T-helper 1 cell treated with Interleukin-12 subunit alpha and Interleukin-12 subunit beta and Interleukin-4 antibody, amounts not matched to agents 30 μg/mL and 1 μg/mL, for 36 hours (primary cell): ENCODE measurements at regions not wholly inside any gene's neighbourhood (a gene's known extent, or its start where the extent isn't known, plus 50 kb on each side); places are given as distances from the start of the nearest gene placed in this dataset.

Experiments
- H3K27ac Mint-ChIP-seq: one replicate; pipeline ENCODE4 v1.8.0; 2021; ENCODE audit warnings: mild to moderate bottlenecking, mixed read lengths
- H3K27me3 Mint-ChIP-seq: one replicate; pipeline ENCODE4 v1.8.0; 2021; ENCODE audit warnings: low read depth, mixed read lengths
- H3K36me3 Mint-ChIP-seq: one replicate; pipeline ENCODE4 v1.8.0; 2021; ENCODE audit warnings: low read depth, mixed read lengths
- H3K4me1 Mint-ChIP-seq: one replicate; pipeline ENCODE4 v1.8.0; 2021; ENCODE audit warnings: low read depth, mixed read lengths
- H3K4me3 Mint-ChIP-seq: one replicate; pipeline ENCODE4 v1.8.0; 2021; ENCODE audit warnings: mild to moderate bottlenecking, moderate library complexity, mixed read lengths
- H3K9me3 Mint-ChIP-seq: one replicate; pipeline ENCODE4 v1.8.0; 2021; ENCODE audit warnings: mixed read lengths

DNA sequence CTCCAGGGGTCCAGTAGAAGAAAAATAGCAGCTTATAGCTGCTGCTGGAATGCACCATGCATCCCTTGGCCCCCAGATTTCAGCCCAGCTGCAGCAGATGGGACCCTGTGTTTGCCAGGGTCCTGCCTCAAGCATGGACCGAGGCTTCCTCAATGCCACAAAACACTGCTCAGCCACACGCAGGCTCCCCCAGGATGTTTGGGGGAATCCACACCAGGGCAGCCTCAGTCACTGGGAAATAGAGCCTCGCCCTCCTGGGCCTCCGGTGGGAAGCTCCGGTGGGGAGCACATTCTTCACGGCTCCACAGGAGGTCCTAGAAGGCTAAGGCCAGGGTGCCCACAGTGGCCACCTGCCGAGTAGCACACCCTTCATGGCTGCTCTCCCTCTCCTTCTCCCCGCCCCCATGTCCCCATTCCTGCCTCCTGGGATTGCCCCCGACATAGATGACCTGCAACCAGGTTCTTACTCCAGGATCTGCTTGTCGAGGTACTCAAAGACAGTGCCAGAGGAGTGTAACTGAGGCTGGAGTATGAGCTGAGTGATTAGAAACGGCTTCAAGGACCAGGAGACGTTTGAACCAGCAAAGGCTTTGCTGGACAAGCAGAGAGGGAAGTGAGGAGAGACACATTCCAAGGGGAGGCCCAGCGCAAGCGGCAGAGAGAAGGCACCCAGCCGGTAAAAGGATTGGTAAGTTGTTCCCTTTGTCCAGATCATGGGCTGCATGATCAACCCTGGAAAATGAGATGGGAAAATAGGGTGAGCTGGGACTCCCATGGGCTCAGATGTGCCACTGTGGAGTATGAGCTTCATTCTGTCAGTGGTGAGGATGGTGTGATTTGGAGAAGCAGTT is 110.7 kb upstream of the UQCRFS1 start:
- no peak overlapping the region for H3K27ac Mint-ChIP-seq
- H3K4me1 Mint-ChIP-seq: no peaks in the 10 kb centered on the region
- peaks cover 14% of the 10 kb centered on the region for H3K9me3 Mint-ChIP-seq
- no peaks in the 10 kb centered on the region for H3K27me3 Mint-ChIP-seq
- no peaks in the 10 kb centered on the region for H3K36me3 Mint-ChIP-seq
- H3K4me3 Mint-ChIP-seq: no peak overlapping the region

DNA sequence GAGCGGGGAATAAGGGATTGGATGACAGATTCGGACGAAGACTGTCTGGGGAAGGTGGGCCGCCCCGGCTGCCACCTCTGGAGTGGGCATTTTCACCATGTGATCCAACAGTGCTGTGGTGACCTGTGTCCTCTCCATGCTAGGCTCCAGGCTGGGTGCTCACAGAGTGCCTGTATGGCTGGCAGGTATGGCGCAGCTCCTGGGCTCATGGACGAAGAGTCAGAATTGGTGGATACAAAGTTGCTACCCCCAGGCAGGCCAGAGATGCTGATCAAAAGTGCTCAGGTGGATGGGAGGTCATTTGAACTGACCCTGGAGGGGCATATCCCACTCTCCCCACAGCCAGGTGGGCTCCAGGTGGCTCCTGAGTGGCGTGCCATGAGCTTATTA is 111.3 kb upstream of the UQCRFS1 start:
- H3K36me3 Mint-ChIP-seq: no peaks in the 10 kb centered on the region
- no peaks in the 10 kb centered on the region for H3K27me3 Mint-ChIP-seq
- no peak overlapping the region for H3K27ac Mint-ChIP-seq

DNA sequence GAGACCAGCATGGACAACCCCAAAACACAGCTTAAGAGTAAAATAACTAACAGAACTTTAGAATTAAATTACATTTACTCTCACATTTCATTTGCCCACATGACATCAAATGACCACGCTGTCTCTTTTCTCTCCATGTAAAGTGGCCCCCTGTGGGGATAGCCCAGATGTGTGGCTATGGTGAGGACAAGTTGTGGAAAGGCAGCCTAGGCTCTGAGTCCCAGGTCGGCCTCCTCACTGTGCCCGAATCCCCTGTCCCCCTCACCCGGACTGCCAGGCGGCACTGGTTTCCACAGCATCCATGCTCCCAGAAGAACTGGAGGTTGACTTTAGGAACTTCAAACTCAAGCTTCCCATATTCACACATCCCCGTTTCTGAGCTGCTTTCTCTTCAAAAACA is 111.8 kb upstream of the UQCRFS1 start:
- Mint-ChIP-seq H3K27me3 (no peaks in the 10 kb centered on the region), H3K4me3 (no peak overlapping the region), H3K36me3 (no peaks in the 10 kb centered on the region), H3K27ac (no peak overlapping the region), H3K4me1 (no peaks in the 10 kb centered on the region), H3K9me3 (peaks cover 17% of the 10 kb centered on the region)

More for the DNA sequence above, 111.3 kb upstream of the UQCRFS1 start:
- H3K9me3 Mint-ChIP-seq: peaks cover 17% of the 10 kb centered on the region
- no peak overlapping the region for H3K4me3 Mint-ChIP-seq
- no peaks in the 10 kb centered on the region for H3K4me1 Mint-ChIP-seq

- no peak overlapping the region for H3K27ac Mint-ChIP-seq
- H3K9me3 Mint-ChIP-seq: peaks cover 17% of the 10 kb centered on the region
- no peak overlapping the region for H3K4me3 Mint-ChIP-seq
- H3K4me1 Mint-ChIP-seq: no peaks in the 10 kb centered on the region
- no peaks in the 10 kb centered on the region for H3K36me3 Mint-ChIP-seq
- no peaks in the 10 kb centered on the region for H3K27me3 Mint-ChIP-seq
Measured at GRCh38 chr19:29325241-29325975, 112.5 kb upstream of the UQCRFS1 start.

DNA sequence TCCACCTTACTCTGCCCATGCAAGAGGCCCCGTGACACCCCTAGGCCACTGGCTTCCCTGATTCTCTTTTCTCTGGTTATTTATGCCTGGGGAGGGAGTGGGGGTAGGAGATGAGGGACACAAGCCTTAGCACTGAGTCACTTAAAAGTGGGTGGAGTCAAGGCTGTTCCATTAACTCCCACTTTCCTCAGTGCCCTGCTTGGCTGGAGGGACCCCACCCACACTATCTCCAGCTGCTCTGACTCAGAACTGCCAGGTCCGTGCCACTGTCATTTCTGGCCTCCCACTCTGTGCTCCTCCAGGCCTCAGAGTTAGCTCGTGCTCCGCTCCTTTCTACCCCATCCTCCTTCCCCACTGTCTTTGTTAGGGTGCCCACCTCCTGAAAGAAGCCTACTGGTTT is 113.4 kb upstream of the UQCRFS1 start:
- no peaks in the 10 kb centered on the region for H3K27me3 Mint-ChIP-seq
- no peaks in the 10 kb centered on the region for H3K4me1 Mint-ChIP-seq
- peaks cover 17% of the 10 kb centered on the region for H3K9me3 Mint-ChIP-seq
- no peak overlapping the region for H3K27ac Mint-ChIP-seq
- no peak overlapping the region for H3K4me3 Mint-ChIP-seq
- H3K36me3 Mint-ChIP-seq: no peaks in the 10 kb centered on the region

DNA sequence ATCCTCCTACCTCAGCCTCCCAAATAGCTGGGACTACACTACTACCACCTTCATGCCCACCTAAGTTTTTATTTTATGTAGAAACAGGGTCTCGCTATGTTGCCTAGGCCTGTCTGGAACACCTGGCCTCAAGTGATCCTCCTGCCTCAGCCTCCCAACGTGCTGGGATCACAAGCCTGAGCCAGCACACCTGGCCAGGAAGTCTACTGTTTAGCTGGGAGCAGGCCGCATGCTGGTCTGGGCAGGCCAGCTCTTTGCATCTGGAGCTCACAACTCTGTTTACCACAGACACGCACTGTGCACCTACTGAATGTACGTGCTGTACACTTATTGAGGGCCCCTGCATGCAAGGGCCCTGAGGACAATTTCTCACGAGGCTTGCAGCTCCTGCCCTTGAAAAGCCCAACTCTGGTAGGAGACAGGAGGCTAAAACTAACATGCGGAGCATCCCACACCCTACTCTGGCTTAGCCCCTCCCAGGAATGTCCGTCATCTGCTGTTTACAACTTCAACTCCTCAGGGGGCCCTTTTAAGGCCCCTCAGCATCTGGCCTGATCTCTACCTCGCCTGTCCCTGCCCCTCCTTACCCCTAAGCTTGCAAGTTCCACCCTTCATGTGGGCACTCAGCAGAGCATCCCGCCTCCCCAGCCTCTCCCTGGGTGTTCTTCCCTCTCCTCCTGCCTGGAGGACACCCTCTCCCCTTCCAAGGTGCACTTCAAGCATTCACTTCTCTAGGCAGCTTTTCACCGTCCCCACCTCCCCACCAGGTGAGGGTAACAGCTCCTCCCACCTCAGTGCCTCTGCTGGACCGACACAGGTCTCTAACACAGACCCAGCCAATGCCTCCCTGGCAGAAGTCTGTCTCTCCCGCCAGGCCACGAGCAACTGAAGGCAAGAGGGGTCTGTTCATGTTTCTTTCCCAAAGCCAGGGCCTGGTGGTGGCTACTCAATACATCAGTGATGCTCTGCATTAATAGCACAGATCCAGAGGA is 114.2 kb upstream of the UQCRFS1 start:
- Mint-ChIP-seq H3K4me3 (no peak overlapping the region), H3K4me1 (no peaks in the 10 kb centered on the region), H3K27me3 (no peaks in the 10 kb centered on the region), H3K27ac (no peak overlapping the region), H3K36me3 (no peaks in the 10 kb centered on the region), H3K9me3 (peaks cover 17% of the 10 kb centered on the region)

DNA sequence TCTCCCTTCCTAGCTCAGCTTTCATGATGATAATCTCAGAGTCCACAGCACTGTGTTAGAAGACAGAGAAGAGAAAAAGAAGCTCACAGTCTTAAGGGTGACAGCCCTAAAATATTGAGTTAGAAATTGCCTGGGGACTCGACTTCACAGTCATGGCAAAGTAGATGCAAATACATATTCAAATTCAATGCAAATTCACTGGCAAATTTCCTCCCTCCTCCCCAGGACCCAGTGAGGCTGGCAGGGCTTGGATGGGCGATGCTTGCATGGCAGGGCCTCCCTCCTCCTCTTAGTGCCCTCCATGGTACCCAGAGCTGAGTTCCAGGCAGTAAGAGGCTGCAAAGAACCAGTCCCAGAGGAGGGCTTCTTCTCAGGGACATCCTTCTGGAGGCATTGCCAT is 115.6 kb upstream of the UQCRFS1 start:
- H3K36me3 Mint-ChIP-seq: no peaks in the 10 kb centered on the region
- H3K27ac Mint-ChIP-seq: no peak overlapping the region
- peaks cover 17% of the 10 kb centered on the region for H3K9me3 Mint-ChIP-seq
- H3K27me3 Mint-ChIP-seq: no peaks in the 10 kb centered on the region
- H3K4me1 Mint-ChIP-seq: no peaks in the 10 kb centered on the region
- H3K4me3 Mint-ChIP-seq: no peak overlapping the region

GRCh38 chr19:29329460-29330134 is 116.6 kb upstream of the UQCRFS1 start:
- peaks cover 17% of the 10 kb centered on the region for H3K9me3 Mint-ChIP-seq
- H3K27me3 Mint-ChIP-seq: no peaks in the 10 kb centered on the region
- H3K27ac Mint-ChIP-seq: no peak overlapping the region
- no peak overlapping the region for H3K4me3 Mint-ChIP-seq
- H3K36me3 Mint-ChIP-seq: no peaks in the 10 kb centered on the region
- no peaks in the 10 kb centered on the region for H3K4me1 Mint-ChIP-seq

- Mint-ChIP-seq H3K4me3 (no peak overlapping the region), H3K4me1 (no peaks in the 10 kb centered on the region), H3K27ac (no peak overlapping the region), H3K36me3 (no peaks in the 10 kb centered on the region), H3K27me3 (no peaks in the 10 kb centered on the region), H3K9me3 (peaks cover 5% of the 10 kb centered on the region)
Measured at GRCh38 chr19:29336425-29336824, 123.5 kb upstream of the UQCRFS1 start.

- Mint-ChIP-seq H3K9me3 (peaks cover 10% of the 10 kb centered on the region), H3K27me3 (no peaks in the 10 kb centered on the region), H3K4me1 (no peaks in the 10 kb centered on the region), H3K4me3 (no peak overlapping the region), H3K36me3 (no peaks in the 10 kb centered on the region), H3K27ac (no peak overlapping the region)
Measured at GRCh38 chr19:29337029-29337428, 124.1 kb upstream of the UQCRFS1 start.

GRCh38 chr19:29338480-29338879 is 125.5 kb upstream of the UQCRFS1 start:
- Mint-ChIP-seq H3K36me3 (no peaks in the 10 kb centered on the region), H3K27ac (no peak overlapping the region), H3K9me3 (peaks cover 15% of the 10 kb centered on the region), H3K27me3 (no peaks in the 10 kb centered on the region), H3K4me3 (no peak overlapping the region), H3K4me1 (no peaks in the 10 kb centered on the region)

- H3K9me3 Mint-ChIP-seq: peaks cover 38% of the 10 kb centered on the region
Measured at GRCh38 chr19:29342721-29343120, 129.8 kb upstream of the UQCRFS1 start.

GRCh38 chr19:29364224-29364726 is 151.3 kb upstream of the UQCRFS1 start:
- peaks cover 35% of the 10 kb centered on the region for H3K27me3 Mint-ChIP-seq
- H3K9me3 Mint-ChIP-seq: no peaks in the 10 kb centered on the region
- H3K36me3 Mint-ChIP-seq: no peaks in the 10 kb centered on the region
- H3K27ac Mint-ChIP-seq: no peak overlapping the region
- H3K4me1 Mint-ChIP-seq: no peaks in the 10 kb centered on the region
- H3K4me3 Mint-ChIP-seq: no peak overlapping the region

More at GRCh38 chr19:29342721-29343120, 129.8 kb upstream of the UQCRFS1 start:
- no peak overlapping the region for H3K27ac Mint-ChIP-seq
- H3K36me3 Mint-ChIP-seq: peaks cover 1% of the 10 kb centered on the region
- no peaks in the 10 kb centered on the region for H3K4me1 Mint-ChIP-seq
- H3K27me3 Mint-ChIP-seq: no peaks in the 10 kb centered on the region
- H3K4me3 Mint-ChIP-seq: no peak overlapping the region

DNA sequence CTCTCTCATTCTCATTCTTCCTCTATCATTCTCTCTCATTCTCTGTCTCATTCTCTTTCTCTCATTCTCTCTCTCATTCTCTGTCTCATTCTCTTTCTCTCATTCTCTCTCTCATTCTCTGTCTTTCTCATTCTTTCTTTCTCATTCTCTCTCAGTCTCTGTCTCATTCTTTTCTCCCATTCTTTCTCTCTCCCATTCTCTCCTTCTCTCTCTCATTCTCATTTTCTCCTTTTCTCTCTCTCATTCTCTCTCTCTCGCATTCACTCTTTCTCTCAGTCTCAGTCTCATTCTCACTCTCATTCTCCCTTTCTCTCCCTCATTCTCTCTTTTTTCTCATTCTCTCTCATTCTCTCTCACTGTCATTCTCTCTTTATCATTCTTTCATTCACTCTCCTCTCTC is 152.0 kb upstream of the UQCRFS1 start:
- Mint-ChIP-seq H3K36me3 (no peaks in the 10 kb centered on the region), H3K9me3 (no peaks in the 10 kb centered on the region), H3K4me1 (no peaks in the 10 kb centered on the region), H3K27ac (no peak overlapping the region), H3K4me3 (no peak overlapping the region), H3K27me3 (peaks cover 35% of the 10 kb centered on the region)
